ENCODE measurements at regions not wholly inside any gene's neighbourhood (a gene's known extent, or its start where the extent isn't known, plus 50 kb on each side); places are given as distances from the start of the nearest gene placed in this dataset.

DNA sequence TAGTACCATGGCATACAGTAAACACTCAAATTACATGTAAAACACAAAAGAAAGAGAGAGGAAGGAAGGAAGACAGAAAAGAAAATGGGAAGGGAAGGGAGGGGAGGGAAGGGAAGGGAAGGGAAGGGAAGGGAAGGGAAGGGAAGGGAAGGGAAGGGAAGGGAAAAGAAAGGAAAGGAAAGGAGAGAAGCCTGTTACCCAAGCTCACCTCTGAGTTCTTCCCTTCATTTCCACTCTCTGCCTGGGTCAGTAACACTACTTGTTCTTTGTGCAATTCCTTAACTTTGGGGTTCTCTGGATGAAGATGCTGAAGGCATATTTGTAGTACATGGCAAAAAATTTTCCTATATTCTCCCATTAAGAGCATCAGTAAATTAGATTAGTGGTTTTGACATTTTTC is 241.0 kb downstream of the RAB28 start:
- no peaks in the 10 kb centered on the region for H3K27me3 ChIP-seq (ENCODE audit: low read depth)
- intact Hi-C loops (cut with DNase I) = no loop called here
- H3K9me3 ChIP-seq = peaks cover 5% of the 10 kb centered on the region
- DNase-seq (no peak), ATAC-seq (no peak)
- no peak overlapping the region for H3K27ac ChIP-seq
- no peaks in the 10 kb centered on the region for H3K4me1 ChIP-seq
- H3K36me3 ChIP-seq = no peaks in the 10 kb centered on the region
- TF ChIP-seq, protein P1, sequence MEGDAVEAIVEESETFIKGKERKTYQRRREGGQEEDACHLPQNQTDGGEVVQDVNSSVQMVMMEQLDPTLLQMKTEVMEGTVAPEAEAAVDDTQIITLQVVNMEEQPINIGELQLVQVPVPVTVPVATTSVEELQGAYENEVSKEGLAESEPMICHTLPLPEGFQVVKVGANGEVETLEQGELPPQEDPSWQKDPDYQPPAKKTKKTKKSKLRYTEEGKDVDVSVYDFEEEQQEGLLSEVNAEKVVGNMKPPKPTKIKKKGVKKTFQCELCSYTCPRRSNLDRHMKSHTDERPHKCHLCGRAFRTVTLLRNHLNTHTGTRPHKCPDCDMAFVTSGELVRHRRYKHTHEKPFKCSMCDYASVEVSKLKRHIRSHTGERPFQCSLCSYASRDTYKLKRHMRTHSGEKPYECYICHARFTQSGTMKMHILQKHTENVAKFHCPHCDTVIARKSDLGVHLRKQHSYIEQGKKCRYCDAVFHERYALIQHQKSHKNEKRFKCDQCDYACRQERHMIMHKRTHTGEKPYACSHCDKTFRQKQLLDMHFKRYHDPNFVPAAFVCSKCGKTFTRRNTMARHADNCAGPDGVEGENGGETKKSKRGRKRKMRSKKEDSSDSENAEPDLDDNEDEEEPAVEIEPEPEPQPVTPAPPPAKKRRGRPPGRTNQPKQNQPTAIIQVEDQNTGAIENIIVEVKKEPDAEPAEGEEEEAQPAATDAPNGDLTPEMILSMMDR (IDR thresholded peaks at IDR 0.05) = no peak
- H3K4me3 ChIP-seq = no peak overlapping the region

DNA sequence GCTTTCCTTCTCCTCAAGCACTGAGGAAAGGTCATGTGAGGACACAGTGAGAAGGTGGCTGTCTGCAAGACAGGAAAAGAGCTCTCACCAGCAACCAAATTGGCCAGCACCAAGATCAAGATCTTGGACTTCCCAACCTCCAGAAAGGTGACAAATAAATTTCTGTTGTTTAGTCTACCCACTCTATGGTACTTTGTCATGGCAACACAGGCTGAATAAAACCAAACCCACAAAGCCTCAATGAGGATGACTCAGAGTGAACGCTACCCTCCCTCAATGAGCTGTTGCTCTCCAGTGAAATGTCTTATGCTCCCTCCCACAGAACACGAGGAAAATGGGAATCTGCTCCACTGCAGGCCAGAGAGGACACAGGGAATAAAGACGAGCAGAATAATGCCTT is 244.1 kb downstream of the RAB28 start:
- intact Hi-C loops (cut with DNase I) = no loop called here
- Histone ChIP-seq H3K36me3 (no peaks in the 10 kb centered on the region), H3K27ac (no peak overlapping the region)

DNA sequence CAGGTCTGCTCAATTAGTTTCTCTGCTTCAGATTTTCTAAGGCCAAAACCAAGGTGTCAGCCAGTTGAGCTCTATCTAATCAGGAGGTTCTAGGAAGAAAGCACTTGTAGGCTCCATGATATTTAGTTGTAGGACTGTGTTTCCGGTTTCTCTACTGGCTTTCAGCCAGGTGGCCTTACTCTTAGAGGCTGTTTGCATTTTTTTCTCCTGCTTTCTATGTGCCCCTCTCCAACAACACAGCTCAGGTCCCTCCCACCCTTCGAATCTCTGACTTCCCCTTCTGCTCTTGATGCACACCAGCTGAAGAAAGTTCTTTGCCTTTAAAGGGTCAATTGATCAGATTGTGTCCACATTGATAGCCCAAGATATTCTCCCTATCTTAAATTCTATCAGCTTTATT is 245.2 kb downstream of the RAB28 start:
- H3K36me3 ChIP-seq = no peaks in the 10 kb centered on the region
- DNase-seq = no peak
- H3K27ac ChIP-seq = no peak overlapping the region
- H3K4me3 ChIP-seq = no peak overlapping the region
- intact Hi-C loops (cut with DNase I) = no loop called here
- no peaks in the 10 kb centered on the region for H3K4me1 ChIP-seq
- TF ChIP-seq, protein P1 (IDR thresholded peaks at IDR 0.05) = no peak
- ATAC-seq = no peak
- no peaks in the 10 kb centered on the region for H3K9me3 ChIP-seq
- no peaks in the 10 kb centered on the region for H3K27me3 ChIP-seq (ENCODE audit: low read depth)

More for the DNA sequence above, 244.1 kb downstream of the RAB28 start:
- no peaks in the 10 kb centered on the region for H3K4me1 ChIP-seq
- H3K9me3 ChIP-seq = no peaks in the 10 kb centered on the region
- H3K27me3 ChIP-seq (ENCODE audit: low read depth) = no peaks in the 10 kb centered on the region
- TF ChIP-seq, protein P1 (IDR thresholded peaks at IDR 0.05) = no peak
- no peak for ATAC-seq
- H3K4me3 ChIP-seq = no peak overlapping the region
- no peak for DNase-seq

DNA sequence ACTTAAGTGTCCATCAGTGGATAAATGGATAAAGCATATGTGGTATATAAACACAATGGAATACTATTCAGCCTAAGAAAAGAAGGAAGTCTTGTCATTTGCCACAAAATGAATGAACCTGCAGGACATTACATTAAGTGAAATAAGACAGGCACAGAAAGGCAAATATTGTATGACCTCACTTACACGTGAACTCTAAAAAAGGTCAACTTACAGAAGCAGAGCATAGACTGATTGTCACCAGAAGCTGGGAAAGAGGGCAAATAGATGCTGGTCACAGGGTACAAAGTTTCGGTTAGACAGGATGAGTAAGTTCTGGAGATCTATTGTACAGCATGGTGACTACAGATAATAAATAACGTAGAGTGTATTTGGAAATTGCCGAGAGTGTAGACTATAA is 247.7 kb downstream of the RAB28 start:
- ATAC-seq (no peak), DNase-seq (no peak)
- Histone ChIP-seq H3K36me3 (no peaks in the 10 kb centered on the region), H3K9me3 (no peaks in the 10 kb centered on the region), H3K4me3 (no peak overlapping the region), H3K27me3 (ENCODE audit: low read depth) (no peaks in the 10 kb centered on the region), H3K27ac (no peak overlapping the region), H3K4me1 (no peaks in the 10 kb centered on the region)
- TF ChIP-seq, protein P1 (IDR thresholded peaks at IDR 0.05) = no peak
- intact Hi-C loops (cut with DNase I) = no loop called here

DNA sequence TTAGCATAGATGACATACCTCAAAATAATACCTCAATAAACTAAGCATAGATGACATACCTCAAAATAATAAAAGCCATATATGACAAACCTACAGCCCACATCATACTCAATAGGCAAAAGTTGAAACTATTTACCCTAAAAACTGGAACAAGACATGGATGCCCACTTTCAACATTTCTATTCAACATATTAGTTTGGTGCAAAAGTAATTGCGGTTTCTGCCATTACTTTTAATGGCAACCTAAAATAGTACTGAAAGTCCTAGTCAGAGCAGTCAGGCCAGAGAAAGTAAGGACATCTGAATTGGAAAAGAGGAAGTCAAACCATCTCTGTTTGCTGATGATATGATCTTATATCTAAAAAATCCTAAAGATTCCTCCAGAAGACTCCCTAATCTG is 250.4 kb downstream of the RAB28 start:
- H3K27me3 ChIP-seq (ENCODE audit: low read depth) = no peaks in the 10 kb centered on the region
- intact Hi-C loops (cut with DNase I) = no loop called here
- H3K4me3 ChIP-seq = no peak overlapping the region
- no peaks in the 10 kb centered on the region for H3K36me3 ChIP-seq
- H3K27ac ChIP-seq = no peak overlapping the region
- TF ChIP-seq, protein P1 (IDR thresholded peaks at IDR 0.05) = no peak
- H3K4me1 ChIP-seq = no peaks in the 10 kb centered on the region
- H3K9me3 ChIP-seq = peaks cover 4% of the 10 kb centered on the region
- DNase-seq (no peak), ATAC-seq (no peak)

DNA sequence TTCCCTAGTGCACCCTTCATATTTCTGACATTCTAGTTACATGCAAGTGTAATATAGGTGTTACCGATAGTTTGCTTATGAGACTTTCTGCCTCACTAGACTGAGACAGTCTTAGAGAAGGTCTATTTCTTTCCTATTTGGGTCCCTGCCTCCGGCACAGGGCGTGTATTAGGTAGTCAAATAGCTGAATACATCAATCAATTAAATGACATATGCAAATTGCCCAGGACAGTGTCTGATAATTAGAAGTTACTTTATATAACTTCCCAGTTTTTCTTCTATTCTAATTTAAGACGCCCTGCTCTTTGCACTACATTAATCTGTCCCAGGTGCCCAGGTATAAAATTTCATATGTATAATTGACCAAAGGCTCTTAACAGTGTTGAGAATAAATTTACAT is 264.2 kb downstream of the RAB28 start:
- Histone ChIP-seq H3K27me3 (ENCODE audit: low read depth) (no peaks in the 10 kb centered on the region), H3K9me3 (no peaks in the 10 kb centered on the region), H3K36me3 (no peaks in the 10 kb centered on the region), H3K4me1 (no peaks in the 10 kb centered on the region), H3K27ac (no peak overlapping the region), H3K4me3 (no peak overlapping the region)
- TF ChIP-seq, protein P1 (IDR thresholded peaks at IDR 0.05) = no peak
- DNase-seq = no peak
- intact Hi-C loops (cut with DNase I) = no loop called here
- no peak for ATAC-seq

Measured in lower lobe of right lung (tissue), 2 donors.